Astrocyte of the hippocampus (primary cell): ENCODE measurements at regions not wholly inside any gene's neighbourhood (a gene's known extent, or its start where the extent isn't known, plus 50 kb on each side); places are given as distances from the start of the nearest gene placed in this dataset.

ENCODE experiments used
- DNase-seq: peaks from one replicate; pipeline ENCODE4 v3.0.0; 2011; ENCODE audit warnings: low read depth, low spot score

GRCh38 chr1:208584167-208584755 lies 340.1 kb upstream of the PLXNA2 start:
- no peak for DNase-seq

DNA sequence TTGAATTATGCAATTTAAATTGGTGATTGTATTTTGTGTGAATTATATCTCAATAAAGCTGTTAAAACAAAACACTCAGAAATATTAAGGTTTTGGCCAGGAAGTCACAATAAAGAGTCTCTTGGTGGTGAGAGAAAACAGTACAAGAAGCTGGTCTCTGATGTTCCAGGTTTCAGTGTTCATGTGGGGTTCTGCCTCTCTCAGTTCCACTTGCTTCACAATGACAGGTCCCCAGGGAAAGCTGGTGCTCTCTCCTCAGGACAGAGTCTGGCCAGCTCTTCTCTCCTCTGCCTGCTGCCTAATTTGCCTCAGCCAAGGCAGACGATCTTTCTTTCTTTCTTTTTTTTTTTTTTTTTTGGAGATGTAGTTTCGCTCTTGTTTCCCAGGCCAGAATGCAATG lies 342.9 kb upstream of the PLXNA2 start:
- DNase-seq: no peak

DNA sequence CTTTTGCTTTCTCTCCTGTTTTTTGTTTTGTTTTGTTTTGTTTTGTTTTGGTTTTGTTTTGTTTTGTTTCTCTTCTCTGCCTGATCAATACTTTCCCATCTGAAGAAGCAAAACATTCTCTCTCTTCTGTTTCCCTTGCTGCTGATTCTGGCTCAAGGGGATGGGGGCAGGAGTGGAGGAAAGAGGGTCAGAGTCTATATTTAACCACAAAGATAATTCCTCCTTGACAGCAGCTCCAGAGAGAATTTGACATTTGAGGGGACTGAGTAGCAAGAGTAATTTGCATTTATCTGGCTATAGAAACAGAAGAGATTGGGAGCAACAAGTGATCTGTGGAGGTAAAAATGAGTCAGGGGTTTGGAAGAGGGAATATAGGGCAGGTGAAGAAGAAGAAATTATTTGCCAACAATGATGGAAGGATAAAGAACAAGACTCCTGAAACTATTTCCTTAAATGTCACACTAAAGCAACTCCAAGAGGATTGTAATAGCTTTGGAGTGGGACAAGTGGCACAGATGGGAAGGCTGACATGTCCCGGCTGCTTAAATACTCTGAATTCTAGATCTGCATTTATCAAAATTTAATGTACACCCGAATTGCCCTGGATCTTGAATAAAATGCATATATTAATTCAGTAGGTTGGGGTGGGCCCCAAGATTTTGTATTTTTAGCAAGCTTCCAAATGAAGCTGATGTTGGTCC lies 349.3 kb upstream of the PLXNA2 start:
- DNase-seq: no peak

- DNase-seq: no peak
Measured at GRCh38 chr1:208595236-208595635, 351.1 kb upstream of the PLXNA2 start.

DNA sequence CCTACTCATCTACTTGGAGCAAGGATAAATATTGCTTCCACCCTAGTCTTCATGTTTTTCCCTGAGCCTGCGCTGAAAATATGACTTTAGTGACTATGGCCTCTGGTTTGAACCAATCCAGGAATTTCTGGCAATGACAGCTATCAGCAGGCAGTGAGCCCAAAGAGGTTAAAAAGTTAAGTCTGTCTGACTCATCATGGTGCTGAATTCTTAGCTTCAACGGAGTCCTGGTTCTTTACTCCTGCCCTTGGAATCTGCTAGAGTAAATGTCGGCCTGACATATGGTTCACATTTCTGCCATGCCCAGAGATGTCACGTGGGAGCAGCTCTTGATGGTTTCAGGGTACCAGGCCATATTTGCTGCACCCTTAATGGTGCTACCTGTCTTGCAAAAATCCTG lies 351.6 kb upstream of the PLXNA2 start:
- DNase-seq: peak; percentile 74

GRCh38 chr1:208597571-208597970 lies 353.4 kb upstream of the PLXNA2 start:
- DNase-seq: no peak

DNA sequence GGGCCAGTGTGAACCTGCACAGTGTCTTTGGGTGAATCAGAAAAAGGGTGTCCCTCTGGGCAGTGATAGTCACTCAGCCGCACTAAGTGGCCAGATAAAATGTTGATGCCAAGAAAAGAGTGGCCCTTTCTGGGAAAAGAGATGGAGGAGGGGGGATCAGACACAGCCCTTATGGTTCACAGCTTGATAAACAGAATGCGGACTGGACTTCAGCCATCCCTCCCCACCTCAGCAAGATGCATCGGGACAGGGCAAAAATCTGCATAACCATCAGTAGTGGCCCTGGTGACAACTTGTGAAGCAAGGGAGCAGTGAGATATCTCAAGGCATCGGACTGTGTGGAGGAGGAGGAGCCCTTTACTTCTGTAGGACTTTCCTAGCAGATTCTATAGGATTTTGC lies 353.8 kb upstream of the PLXNA2 start:
- DNase-seq: no peak

- no peak for DNase-seq
Measured at GRCh38 chr1:208599063-208599462, 354.9 kb upstream of the PLXNA2 start.

DNA sequence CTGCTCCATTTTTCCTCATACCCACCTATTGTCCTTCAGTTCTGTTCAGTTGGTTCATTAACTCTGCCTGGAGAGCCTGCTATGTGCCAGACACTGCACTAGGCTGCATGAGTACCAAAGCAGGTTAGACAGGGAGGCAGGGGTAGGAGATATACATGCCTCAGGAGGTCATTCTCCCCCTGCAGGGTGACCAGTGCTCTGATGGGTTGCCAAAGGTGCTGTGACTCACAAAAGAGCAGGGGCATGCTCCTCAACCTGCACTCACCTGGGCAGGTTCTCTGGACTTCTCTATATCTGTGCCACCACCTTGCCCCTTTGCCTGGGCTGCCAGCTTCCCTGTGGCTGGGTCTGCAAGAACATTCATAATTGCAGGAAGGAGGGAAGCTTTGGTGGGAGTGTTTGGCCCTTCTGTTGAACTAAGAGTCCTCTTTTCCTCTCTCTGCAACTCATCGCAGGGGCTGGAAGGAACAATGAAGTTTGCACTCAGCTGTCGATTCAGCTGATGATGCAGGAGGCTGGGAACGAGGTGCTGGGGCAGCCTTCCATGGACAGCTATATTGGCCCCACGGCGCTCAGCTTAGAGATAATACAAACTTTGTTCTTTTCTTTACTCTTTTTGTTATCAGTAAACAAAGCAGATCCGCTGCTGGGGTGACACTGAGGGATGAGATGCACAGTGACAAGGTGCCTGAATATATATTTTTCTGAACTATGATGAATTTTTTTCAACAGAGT lies 356.4 kb upstream of the PLXNA2 start:
- no peak for DNase-seq

- DNase-seq: peak; percentile 16
Measured at GRCh38 chr1:208601561-208601960, 357.4 kb upstream of the PLXNA2 start.

DNA sequence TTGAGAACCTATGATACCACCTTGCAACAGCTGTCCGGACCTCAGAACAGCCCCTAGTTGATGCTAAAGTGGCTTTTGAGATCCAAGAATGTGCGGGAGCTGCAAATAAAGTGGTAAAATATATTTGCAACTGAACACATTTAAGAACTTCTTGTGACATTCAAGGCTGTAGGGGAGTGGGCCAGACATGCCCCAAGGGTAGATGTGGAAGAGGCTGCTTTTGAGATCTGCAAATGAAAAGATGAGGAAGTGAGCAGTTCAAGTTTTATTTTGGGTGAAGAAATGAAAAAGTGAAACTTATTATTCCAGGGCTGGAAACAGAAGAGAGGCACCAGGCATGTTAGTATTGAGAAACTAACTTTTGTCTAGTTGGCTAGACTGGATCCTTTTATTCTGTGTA lies 359.5 kb upstream of the PLXNA2 start:
- DNase-seq: no peak

DNA sequence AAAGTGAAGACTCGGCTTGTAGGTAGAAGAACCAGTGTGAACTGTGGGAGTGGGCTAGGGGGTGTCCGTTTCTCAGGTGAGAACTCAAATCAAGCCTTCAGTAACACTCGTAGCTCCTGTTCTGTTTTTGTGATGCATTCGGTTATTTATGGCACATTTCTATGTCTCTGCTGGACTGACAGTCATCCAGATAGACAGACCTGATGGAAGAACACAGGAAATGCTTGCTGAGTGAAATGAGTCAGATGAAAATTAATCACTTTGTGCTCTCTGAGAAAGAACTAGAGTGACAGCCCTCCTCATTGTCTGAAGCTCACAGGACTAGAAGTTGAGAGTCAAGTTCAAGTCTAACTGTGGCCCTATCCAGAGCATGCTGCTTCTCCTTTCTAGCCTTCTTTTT lies 360.1 kb upstream of the PLXNA2 start:
- DNase-seq: peak; percentile 46

DNA sequence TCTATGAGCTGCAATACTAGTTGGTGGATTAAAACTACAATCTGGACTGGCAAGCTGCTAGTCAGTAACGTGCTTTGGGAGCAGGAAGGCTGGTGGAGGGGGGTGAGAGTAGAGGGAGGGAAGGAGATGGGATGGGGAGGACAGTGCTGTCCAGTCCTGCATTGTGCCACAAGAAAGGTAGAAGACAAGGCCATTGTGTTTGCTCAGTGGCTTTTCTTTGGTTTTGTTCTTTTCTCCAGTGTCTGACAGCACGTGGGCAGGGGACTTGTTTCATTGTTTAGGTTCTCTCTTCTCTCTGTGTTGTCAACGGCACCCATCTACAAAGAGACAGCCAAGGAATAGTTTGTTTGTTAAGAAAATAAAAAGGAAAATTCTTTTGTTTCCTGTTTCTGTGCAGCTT lies 362.8 kb upstream of the PLXNA2 start:
- no peak for DNase-seq

GRCh38 chr1:208607616-208608015 lies 363.4 kb upstream of the PLXNA2 start:
- no peak for DNase-seq

GRCh38 chr1:208614610-208615009 lies 370.4 kb upstream of the PLXNA2 start:
- no peak for DNase-seq

- no peak for DNase-seq
Measured at GRCh38 chr1:208615371-208615770, 371.2 kb upstream of the PLXNA2 start.

GRCh38 chr1:208616776-208617175 lies 372.6 kb upstream of the PLXNA2 start:
- DNase-seq: no peak

- no peak for DNase-seq
Measured at GRCh38 chr1:208628022-208628914, 384.1 kb upstream of the PLXNA2 start.

DNA sequence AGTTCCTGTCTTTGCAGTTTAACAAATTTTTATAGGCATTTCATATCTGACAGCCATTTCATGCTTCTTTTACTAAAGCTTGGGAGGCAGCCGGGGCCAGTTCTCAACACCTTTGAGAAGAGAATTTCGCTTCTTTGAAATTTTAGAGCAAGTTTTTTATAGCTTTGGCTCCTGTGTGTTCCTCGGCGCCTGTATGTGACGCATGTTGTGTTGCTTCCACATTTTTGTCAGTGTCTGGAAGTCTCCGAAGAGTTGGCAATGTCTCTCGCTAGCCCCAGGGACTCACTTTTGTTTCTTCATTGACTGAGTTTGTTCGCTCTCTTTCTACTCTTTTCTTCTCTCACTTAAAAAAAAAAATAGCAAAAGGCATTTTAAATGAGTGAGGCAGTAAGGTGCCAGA lies 386.9 kb upstream of the PLXNA2 start:
- DNase-seq: peak; percentile 10

DNA sequence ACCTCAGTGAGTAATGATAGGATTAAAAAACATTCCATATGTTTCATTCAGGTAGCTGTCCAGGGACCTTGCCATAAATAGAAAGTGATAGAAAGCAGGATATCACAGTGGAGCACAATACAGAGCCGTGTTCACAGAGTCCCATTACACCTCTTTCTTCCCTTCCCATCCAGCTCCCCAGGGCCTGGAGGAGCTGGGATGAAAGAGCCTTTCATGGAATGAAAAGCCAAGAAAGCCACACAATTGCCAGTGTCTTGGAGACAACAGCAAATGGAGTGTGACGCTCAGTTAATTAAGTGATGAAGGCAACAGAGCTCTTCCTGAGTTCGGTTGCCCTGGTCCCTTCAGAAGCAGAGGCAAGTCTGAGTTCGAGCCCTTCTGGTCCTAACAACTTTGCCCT lies 387.3 kb upstream of the PLXNA2 start:
- no peak for DNase-seq

GRCh38 chr1:208634346-208635140 lies 390.4 kb upstream of the PLXNA2 start:
- no peak for DNase-seq
